ENCODE measurements at regions not wholly inside any gene's neighbourhood (a gene's known extent, or its start where the extent isn't known, plus 50 kb on each side); places are given as distances from the start of the nearest gene placed in this dataset.

- DNase-seq: no peak
Measured at GRCh38 chr1:112779665-112780526, 64.8 kb upstream of the PPM1J start.

GRCh38 chr1:112778137-112778536, 63.0 kb upstream of the PPM1J start:
- no peak for DNase-seq

DNA sequence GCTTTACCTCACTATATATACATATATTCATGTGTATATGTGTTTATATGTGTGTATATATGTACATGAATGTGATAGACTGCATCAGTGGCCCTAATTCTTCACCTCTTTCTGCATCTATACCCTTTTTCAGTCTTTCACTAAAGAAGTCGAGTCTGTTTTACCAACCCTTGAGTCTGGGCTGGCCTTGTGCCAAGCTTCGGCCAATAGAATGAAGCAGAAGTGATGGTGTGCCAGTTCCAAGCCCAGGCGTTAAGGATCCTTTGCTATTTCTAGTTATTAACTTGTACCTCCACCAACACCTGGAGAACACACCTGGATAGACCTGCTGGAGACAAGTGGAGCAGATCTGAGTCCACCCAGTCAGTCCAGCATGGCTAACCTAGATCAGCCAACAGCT, 61.6 kb upstream of the PPM1J start:
- no peak for DNase-seq

DNA sequence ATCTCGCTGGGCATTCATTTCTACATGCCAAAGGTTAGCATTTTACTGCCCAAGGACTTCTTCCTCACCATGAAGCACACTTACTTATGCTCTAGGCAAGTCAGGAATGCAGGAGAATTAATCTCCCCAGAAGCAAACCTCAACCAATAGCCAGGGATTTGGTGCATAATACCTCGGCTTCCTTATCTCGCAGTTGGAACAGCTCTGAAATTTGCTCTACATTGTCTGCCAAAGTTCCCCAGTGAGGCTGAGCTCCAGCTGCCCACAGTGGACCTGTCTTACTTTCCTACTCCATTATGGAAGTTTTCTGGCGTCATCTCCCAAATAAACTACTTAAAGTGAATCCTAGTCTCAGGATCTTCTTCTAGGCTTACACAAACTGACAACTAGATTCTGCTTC, 57.6 kb upstream of the PPM1J start:
- no peak for DNase-seq

DNA sequence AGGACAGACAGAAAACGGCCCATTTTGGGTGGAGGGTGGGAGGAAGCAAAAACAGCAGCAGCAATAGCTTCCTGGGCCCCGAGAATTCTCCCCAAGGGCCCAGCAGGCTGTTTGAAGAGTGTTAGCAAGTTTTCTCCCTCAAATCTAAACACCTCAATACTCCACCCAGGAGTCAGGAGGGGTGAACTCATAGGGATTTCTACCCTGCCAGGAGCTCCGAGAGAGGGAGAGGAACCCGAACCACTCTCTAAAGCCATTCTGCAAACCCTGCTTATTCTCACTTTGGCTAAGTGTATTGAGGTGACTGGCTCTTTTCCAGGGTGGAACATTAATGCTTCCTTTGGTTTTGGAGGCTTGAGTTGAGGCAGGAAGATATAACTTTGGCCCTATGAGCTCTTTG, 55.6 kb upstream of the PPM1J start:
- DNase-seq: no peak

DNA sequence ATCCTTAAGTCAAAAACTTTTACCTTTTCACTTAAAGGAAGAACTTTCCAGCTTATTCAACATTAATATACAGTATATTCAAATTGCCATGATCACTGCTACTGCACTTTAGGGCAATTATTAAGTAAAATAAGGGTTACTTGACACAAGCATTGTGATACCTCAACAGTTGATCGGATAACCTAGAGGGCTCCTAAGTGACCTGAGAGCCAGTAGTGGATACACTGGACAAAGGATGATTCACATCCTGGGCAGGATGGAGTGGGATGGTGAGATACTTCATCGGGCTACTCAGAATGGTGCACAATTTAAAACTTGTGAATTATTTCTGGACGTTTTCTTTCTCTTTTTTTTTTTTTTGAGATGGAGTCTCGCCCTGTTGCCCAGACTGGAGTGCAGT, 54.5 kb upstream of the PPM1J start:
- DNase-seq: no peak

DNA sequence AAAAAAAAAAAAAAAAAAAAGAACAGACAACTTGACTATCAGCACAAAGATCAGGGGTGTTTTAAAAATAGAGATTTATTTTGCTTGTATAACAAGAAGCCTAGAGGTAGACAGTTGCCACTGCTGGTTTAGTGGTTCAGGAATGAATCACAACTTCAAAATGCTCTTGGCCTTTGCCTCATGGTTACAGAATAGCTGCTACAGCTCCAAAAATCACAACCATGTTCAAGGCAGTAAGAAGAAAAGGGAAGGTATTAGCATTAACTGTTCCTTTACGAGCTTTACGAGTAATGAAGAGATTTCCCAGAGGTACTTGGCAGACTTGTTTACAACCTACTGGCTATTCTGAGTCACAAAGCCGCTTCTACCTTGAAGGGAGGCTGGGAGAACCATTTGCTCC, 52.5 kb upstream of the PPM1J start:
- no peak for DNase-seq
